Gastroesophageal sphincter (tissue), 4 donors: ENCODE measurements at regions not wholly inside any gene's neighbourhood (a gene's known extent, or its start where the extent isn't known, plus 50 kb on each side); places are given as distances from the start of the nearest gene placed in this dataset.
"Not testable (repeated sequence)": the region's sequence is repeated elsewhere in the genome, so short reads cannot be mapped to it uniquely, and the experiment has no call there.

Experiments used
- ATAC-seq: fragments of 150-250 bp; one replicate; pipeline ENCODE4 v1.9.1; 2016; ENCODE audit warnings: mild to moderate bottlenecking, moderate library complexity
- H3K27ac ChIP-seq, 4 donors: fragments of 200-600 bp; sonication (generic) in 3 of 4; 1 replicate in 3 of 4; 2 replicates in 1 of 4; pipeline ENCODE4 v1.5.1; 2016 to 2019
- H3K27me3 ChIP-seq: fragments of 200-600 bp; sonication (generic); one replicate; pipeline ENCODE4 v1.5.1; 2019
- H3K36me3 ChIP-seq, 2 donors: fragments of 200-600 bp; sonication (generic); one replicate each; pipeline ENCODE4 v1.5.1; 2019; ENCODE audit warnings: control low read depth in 1 of 2
- H3K4me1 ChIP-seq, 3 donors: fragments of 200-600 bp; sonication (generic); 1 replicate in 2 of 3; 2 replicates in 1 of 3; pipeline ENCODE4 v1.5.1; 2016 to 2019; ENCODE audit warnings: control low read depth in 2 of 3
- H3K4me3 ChIP-seq, 2 donors: fragments of 200-600 bp; sonication (generic); one replicate each; pipeline ENCODE4 v1.5.1; 2019; ENCODE audit warnings: mild to moderate bottlenecking in 1 of 2, moderate library complexity in 1 of 2
- H3K9me3 ChIP-seq, 3 donors: fragments of 200-600 bp; sonication (generic); one replicate each; pipeline ENCODE4 v1.5.1; 2017 to 2019; ENCODE audit warnings: control low read depth in 2 of 3
- CTCF ChIP-seq, 4 experiments: fragments of 200-600 bp in 2 of 4; fragments of 450-650 bp in 2 of 4; sonication (generic) in 1 of 4; IDR thresholded peaks; one replicate each; pipeline ENCODE4 v1.5.1; 2017 to 2019; ENCODE audit warnings: antibody characterized with exemption in 4 of 4, mild to moderate bottlenecking in 2 of 4, moderate library complexity in 2 of 4
- EP300 ChIP-seq: sonication (generic); formaldehyde crosslinking; IDR thresholded peaks from one replicate; pipeline ENCODE4 v1.6.1; 2017; ENCODE audit warnings: antibody characterized with exemption, mild to moderate bottlenecking
- POLR2A ChIP-seq, 2 donors: fragments of 450-650 bp; IDR thresholded peaks; one replicate each; pipeline ENCODE4 v1.6.1; 2017; ENCODE audit warnings: antibody characterized with exemption in 2 of 2, mild to moderate bottlenecking in 2 of 2, moderate library complexity in 1 of 2
- POLR2AphosphoS5 ChIP-seq: sonication (generic); formaldehyde crosslinking; IDR thresholded peaks from one replicate; pipeline ENCODE4 v1.6.1; 2017; ENCODE audit warnings: antibody characterized with exemption
- WGBS, 2 donors: methylation state at CpG; one replicate each; pipeline ENCODE4 v1.1.5; 2018; ENCODE audit warnings: low coverage in 1 of 2; 5-methylcytosine and 5-hydroxymethylcytosine counted together

- TF ChIP-seq POLR2AphosphoS5: no peak
- TF ChIP-seq POLR2A (IDR thresholded peaks at IDR 0.05): no peak
- no peak for TF ChIP-seq EP300
- TF ChIP-seq CTCF (IDR thresholded peaks at IDR 0.05): no peak
- no peak overlapping the region for H3K4me3 ChIP-seq
- H3K4me1 ChIP-seq: no peaks in the 10 kb centered on the region
- H3K9me3 ChIP-seq: peaks cover 0 to 11% (median 0%) of the 10 kb centered on the region in 3 donors
- H3K36me3 ChIP-seq: no peaks in the 10 kb centered on the region
- H3K27me3 ChIP-seq: no peaks in the 10 kb centered on the region
- no peak overlapping the region for H3K27ac ChIP-seq
- ATAC-seq: no peak
Observed at GRCh38 chr3:191648787-191649186, 187.8 kb downstream of the PYDC2 start.

- H3K27ac ChIP-seq: no peak overlapping the region
- TF ChIP-seq POLR2AphosphoS5 (no peak), EP300 (no peak), POLR2A (IDR thresholded peaks at IDR 0.05) (no peak), CTCF (IDR thresholded peaks at IDR 0.05) (no peak)
- H3K27me3 ChIP-seq: no peaks in the 10 kb centered on the region
- ATAC-seq: no peak
- peaks cover 0 to 11% (median 0%) of the 10 kb centered on the region in 3 donors for H3K9me3 ChIP-seq
- H3K36me3 ChIP-seq: no peaks in the 10 kb centered on the region
- H3K4me1 ChIP-seq: no peaks in the 10 kb centered on the region
- WGBS, 2 donors: 75% methylated on average over 1 of the region's 1 CpG
- H3K4me3 ChIP-seq: no peak overlapping the region
Observed at GRCh38 chr3:191649626-191650025, 188.7 kb downstream of the PYDC2 start.

- H3K27ac ChIP-seq, H3K4me1 ChIP-seq, H3K9me3 ChIP-seq, H3K36me3 ChIP-seq, ATAC-seq, H3K27me3 ChIP-seq, H3K4me3 ChIP-seq: not testable (repeated sequence)
- 92 to 100% methylated on average over 5 to 13 of the region's 18 CpGs for WGBS, 2 donors
Observed at GRCh38 chr3:191658781-191659419, 197.9 kb downstream of the PYDC2 start.

GRCh38 chr3:191662150-191662549, 201.2 kb downstream of the PYDC2 start:
- not testable (repeated sequence) for H3K4me3 ChIP-seq, H3K36me3 ChIP-seq, H3K4me1 ChIP-seq, ATAC-seq, H3K9me3 ChIP-seq, H3K27ac ChIP-seq, H3K27me3 ChIP-seq
- WGBS, 2 donors: 90% methylated on average over 2 of the region's 5 CpGs; no CpG with 5 or more reads in 1 of the 2 donors

- no peak for ATAC-seq
- WGBS, 2 donors: 39 to 40% methylated on average over 3 of the region's 3 CpGs
- Histone ChIP-seq H3K36me3 (no peaks in the 10 kb centered on the region), H3K9me3 (no peaks in the 10 kb centered on the region), H3K27ac (no peak overlapping the region), H3K4me1 (no peaks in the 10 kb centered on the region), H3K27me3 (no peaks in the 10 kb centered on the region), H3K4me3 (no peak overlapping the region)
- TF ChIP-seq EP300 (no peak), CTCF (IDR thresholded peaks at IDR 0.05) (no peak), POLR2A (IDR thresholded peaks at IDR 0.05) (no peak), POLR2AphosphoS5 (no peak)
Observed at GRCh38 chr3:191680989-191681597, 220.1 kb downstream of the PYDC2 start.

- H3K4me3 ChIP-seq: no peak overlapping the region
- ATAC-seq: no peak
- H3K36me3 ChIP-seq: no peaks in the 10 kb centered on the region
- TF ChIP-seq CTCF (IDR thresholded peaks at IDR 0.05) (no peak), POLR2A (IDR thresholded peaks at IDR 0.05) (no peak), POLR2AphosphoS5 (no peak), EP300 (no peak)
- no peaks in the 10 kb centered on the region for H3K9me3 ChIP-seq
- no peaks in the 10 kb centered on the region for H3K27me3 ChIP-seq
- H3K4me1 ChIP-seq: no peaks in the 10 kb centered on the region
- H3K27ac ChIP-seq: no peak overlapping the region
- 56 to 69% methylated on average over 5 of the region's 5 CpGs for WGBS, 2 donors
Observed at GRCh38 chr3:191682961-191683360, 222.0 kb downstream of the PYDC2 start.
